Esophagus squamous epithelium (tissue), 4 donors: ENCODE measurements at regions not wholly inside any gene's neighbourhood (a gene's known extent, or its start where the extent isn't known, plus 50 kb on each side); places are given as distances from the start of the nearest gene placed in this dataset.

Experiments used
- POLR2A ChIP-seq, 4 donors: fragments of 450-650 bp; IDR thresholded peaks; one replicate each; pipeline ENCODE4 v1.6.1; 2017; ENCODE audit warnings: antibody characterized with exemption in 4 of 4, mild to moderate bottlenecking in 4 of 4, moderate library complexity in 3 of 4
- TF ChIP-seq, protein P1 (sequence below), 6 experiments: fragments of 450-650 bp in 4 of 6; fragments of 200-600 bp in 2 of 6; sonication (generic) in 2 of 6; IDR thresholded peaks; one replicate each; pipeline ENCODE4 v1.5.1; 2016 to 2019; ENCODE audit warnings: antibody characterized with exemption in 6 of 6, mild to moderate bottlenecking in 4 of 6, moderate library complexity in 4 of 6

DNA sequence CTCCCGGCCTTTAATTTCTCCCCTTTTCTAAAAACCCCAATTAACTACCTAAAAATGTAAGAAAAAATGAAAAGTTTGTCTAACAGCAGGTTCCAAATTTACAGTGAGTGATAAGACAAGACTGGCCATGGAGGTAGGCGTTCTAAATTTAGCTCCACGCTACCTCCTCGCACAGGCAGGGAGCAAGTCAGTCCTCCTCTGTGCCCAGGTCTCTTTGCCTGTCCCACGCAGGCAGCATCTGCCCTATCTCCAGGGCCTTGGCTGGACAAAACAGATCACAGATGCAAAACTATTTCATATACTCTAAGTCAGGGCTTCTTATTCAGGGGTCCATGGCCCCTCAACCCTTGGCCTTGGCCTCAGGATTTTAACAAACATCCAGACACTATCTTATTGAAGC lies 98.0 kb upstream of the JARID2 start:
- TF ChIP-seq, protein P1, sequence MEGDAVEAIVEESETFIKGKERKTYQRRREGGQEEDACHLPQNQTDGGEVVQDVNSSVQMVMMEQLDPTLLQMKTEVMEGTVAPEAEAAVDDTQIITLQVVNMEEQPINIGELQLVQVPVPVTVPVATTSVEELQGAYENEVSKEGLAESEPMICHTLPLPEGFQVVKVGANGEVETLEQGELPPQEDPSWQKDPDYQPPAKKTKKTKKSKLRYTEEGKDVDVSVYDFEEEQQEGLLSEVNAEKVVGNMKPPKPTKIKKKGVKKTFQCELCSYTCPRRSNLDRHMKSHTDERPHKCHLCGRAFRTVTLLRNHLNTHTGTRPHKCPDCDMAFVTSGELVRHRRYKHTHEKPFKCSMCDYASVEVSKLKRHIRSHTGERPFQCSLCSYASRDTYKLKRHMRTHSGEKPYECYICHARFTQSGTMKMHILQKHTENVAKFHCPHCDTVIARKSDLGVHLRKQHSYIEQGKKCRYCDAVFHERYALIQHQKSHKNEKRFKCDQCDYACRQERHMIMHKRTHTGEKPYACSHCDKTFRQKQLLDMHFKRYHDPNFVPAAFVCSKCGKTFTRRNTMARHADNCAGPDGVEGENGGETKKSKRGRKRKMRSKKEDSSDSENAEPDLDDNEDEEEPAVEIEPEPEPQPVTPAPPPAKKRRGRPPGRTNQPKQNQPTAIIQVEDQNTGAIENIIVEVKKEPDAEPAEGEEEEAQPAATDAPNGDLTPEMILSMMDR (IDR thresholded peaks at IDR 0.05): no peak
- no peak for TF ChIP-seq POLR2A (IDR thresholded peaks at IDR 0.05)
